Keratinocyte (primary cell): ENCODE measurements at regions not wholly inside any gene's neighbourhood (a gene's known extent, or its start where the extent isn't known, plus 50 kb on each side); places are given as distances from the start of the nearest gene placed in this dataset.

Experiments used
- DNase-seq: peaks from one replicate; pipeline ENCODE4 v3.0.0-alpha.2; 2011; ENCODE audit warnings: low read depth, missing footprints, low spot score
- FAIRE-seq: peaks from 2 replicates; lab custom pipeline; 2011; peaks lifted over from hg19 to GRCh38; lab: Jason Lieb, UNC
- H2AFZ ChIP-seq: 2 replicates; pipeline ENCODE4 v1.6.0; 2012; ENCODE audit warnings: low read length, control low read depth, inconsistent platforms; ENCODE audit not compliant: control insufficient read depth
- H3K27ac ChIP-seq: 2 replicates; pipeline ENCODE4 v1.5.1; 2011; ENCODE audit warnings: low read length; ENCODE audit not compliant: control insufficient read depth, insufficient read depth
- H3K27me3 ChIP-seq: 3 replicates; pipeline ENCODE4 v1.6.0; 2011; ENCODE audit warnings: low read length; ENCODE audit not compliant: control insufficient read depth, insufficient read depth; ENCODE audit errors: extremely low read depth
- H3K36me3 ChIP-seq, 2 experiments: 2 replicates in 1 of 2; 3 replicates in 1 of 2; pipeline ENCODE4 v1.5.1; 2011; ENCODE audit warnings: low read length in 2 of 2, mild to moderate bottlenecking in 1 of 2; ENCODE audit not compliant: control insufficient read depth in 2 of 2, insufficient read depth in 2 of 2; ENCODE audit errors: extremely low read depth in 1 of 2
- H3K4me1 ChIP-seq: 3 replicates; pipeline ENCODE4 v1.5.1; 2011; ENCODE audit warnings: low read length; ENCODE audit not compliant: control insufficient read depth, insufficient read depth; ENCODE audit errors: extremely low read depth
- H3K4me2 ChIP-seq: 3 replicates; pipeline ENCODE4 v1.6.0; 2011; ENCODE audit warnings: low read depth, low read length; ENCODE audit not compliant: control insufficient read depth, insufficient read depth; ENCODE audit errors: extremely low read depth
- H3K4me3 ChIP-seq, 3 experiments: fragments of 200-600 bp in 1 of 3; sonication (generic) in 1 of 3; 2 replicates in 2 of 3; 3 replicates in 1 of 3; pipeline ENCODE4 v1.5.1; 2011 to 2016; ENCODE audit warnings: low read length in 3 of 3, mild to moderate bottlenecking in 3 of 3, control low read depth in 2 of 3, inconsistent platforms in 1 of 3, low read depth in 1 of 3, mixed read lengths in 1 of 3, mixed run types in 1 of 3, moderate library complexity in 1 of 3; ENCODE audit not compliant: control insufficient read depth in 2 of 3, insufficient read depth in 2 of 3; ENCODE audit errors: extremely low read depth in 1 of 3
- H3K79me2 ChIP-seq: 2 replicates; pipeline ENCODE4 v1.6.0; 2012; ENCODE audit warnings: low read length; ENCODE audit not compliant: control insufficient read depth, insufficient read depth
- H3K9ac ChIP-seq: 3 replicates; pipeline ENCODE4 v1.6.0; 2011; ENCODE audit warnings: low read length; ENCODE audit not compliant: control insufficient read depth, insufficient read depth; ENCODE audit errors: extremely low read depth
- H3K9me1 ChIP-seq: 3 replicates; pipeline ENCODE4 v1.6.0; 2011; ENCODE audit warnings: low read length; ENCODE audit not compliant: control insufficient read depth, insufficient read depth; ENCODE audit errors: extremely low read depth
- H3K9me3 ChIP-seq: 2 replicates; pipeline ENCODE4 v1.5.1; 2012; ENCODE audit warnings: low read depth, low read length; ENCODE audit not compliant: control insufficient read depth
- H4K20me1 ChIP-seq: 3 replicates; pipeline ENCODE4 v1.6.0; 2011; ENCODE audit warnings: low read length; ENCODE audit not compliant: control insufficient read depth, insufficient read depth; ENCODE audit errors: extremely low read depth
- CTCF ChIP-seq, 3 experiments: IDR thresholded peaks in 1 of 3; conservative IDR thresholded peaks in 1 of 3; optimal IDR thresholded peaks in 1 of 3; 2 replicates in 2 of 3; 3 replicates in 1 of 3; pipeline versions ENCODE3 to v1.5.1; 2011; ENCODE audit warnings: low read length in 3 of 3, mild to moderate bottlenecking in 3 of 3, moderate library complexity in 2 of 3, control low read depth in 1 of 3, inconsistent platforms in 1 of 3; ENCODE audit not compliant: insufficient read depth in 2 of 3; ENCODE audit errors: extremely low read depth in 1 of 3
- EZH2 ChIP-seq: IDR thresholded peaks from one replicate; pipeline ENCODE4 v1.6.1; 2012; ENCODE audit warnings: inconsistent platforms, mild to moderate bottlenecking, low read length, moderate library complexity
- dilution Hi-C: fragments of 300-500 bp; cut with MboI; formaldehyde crosslinking; loops from one replicate; pipeline ENCODE4 v1.7.0; 2020; ENCODE audit warnings: low sequenced_read_pairs; ENCODE audit not compliant: extremely low pct_ligation_motif_present

GRCh38 chr12:114092981-114093380 lies 126.9 kb upstream of the RBM19 start:
- Histone ChIP-seq H3K4me3 (no peak overlapping the region), H3K9me1 (no peaks in the 10 kb centered on the region), H3K9ac (no peak overlapping the region), H4K20me1 (no peaks in the 10 kb centered on the region), H3K4me1 (no peaks in the 10 kb centered on the region), H3K27me3 (no peaks in the 10 kb centered on the region), H3K27ac (no peak overlapping the region), H2AFZ (no peak overlapping the region), H3K36me3 (no peaks in the 10 kb centered on the region), H3K79me2 (no peaks in the 10 kb centered on the region), H3K4me2 (no peak overlapping the region), H3K9me3 (no peaks in the 10 kb centered on the region)
- FAIRE-seq (no peak), DNase-seq (no peak)
- no peak for TF ChIP-seq EZH2
- TF ChIP-seq CTCF (optimal IDR thresholded peaks at IDR 0.05 in 1 of 3, IDR thresholded peaks at IDR 0.05 in 1 of 3, conservative IDR thresholded peaks at IDR 0.05 in 1 of 3; ENCODE audit: extremely low read depth in 1 of 3, insufficient read depth in 2 of 3, low read length in 3 of 3): no peak
- dilution Hi-C loops: no loop called here

GRCh38 chr12:114090211-114090610 lies 124.1 kb upstream of the RBM19 start:
- Histone ChIP-seq H3K9me3 (no peaks in the 10 kb centered on the region), H3K4me2 (no peak overlapping the region), H3K27me3 (no peaks in the 10 kb centered on the region), H4K20me1 (no peaks in the 10 kb centered on the region), H3K79me2 (no peaks in the 10 kb centered on the region), H3K9ac (no peak overlapping the region), H3K36me3 (no peaks in the 10 kb centered on the region), H3K9me1 (no peaks in the 10 kb centered on the region), H3K4me1 (no peaks in the 10 kb centered on the region), H3K4me3 (no peak overlapping the region), H3K27ac (no peak overlapping the region), H2AFZ (no peak overlapping the region)
- TF ChIP-seq EZH2 (no peak), CTCF (optimal IDR thresholded peaks at IDR 0.05 in 1 of 3, IDR thresholded peaks at IDR 0.05 in 1 of 3, conservative IDR thresholded peaks at IDR 0.05 in 1 of 3; ENCODE audit: extremely low read depth in 1 of 3, insufficient read depth in 2 of 3, low read length in 3 of 3) (no peak)
- dilution Hi-C loops: no loop called here
- DNase-seq: no peak
- no peak for FAIRE-seq
